ENCODE measurements at regions not wholly inside any gene's neighbourhood (a gene's known extent, or its start where the extent isn't known, plus 50 kb on each side); places are given as distances from the start of the nearest gene placed in this dataset.

DNA sequence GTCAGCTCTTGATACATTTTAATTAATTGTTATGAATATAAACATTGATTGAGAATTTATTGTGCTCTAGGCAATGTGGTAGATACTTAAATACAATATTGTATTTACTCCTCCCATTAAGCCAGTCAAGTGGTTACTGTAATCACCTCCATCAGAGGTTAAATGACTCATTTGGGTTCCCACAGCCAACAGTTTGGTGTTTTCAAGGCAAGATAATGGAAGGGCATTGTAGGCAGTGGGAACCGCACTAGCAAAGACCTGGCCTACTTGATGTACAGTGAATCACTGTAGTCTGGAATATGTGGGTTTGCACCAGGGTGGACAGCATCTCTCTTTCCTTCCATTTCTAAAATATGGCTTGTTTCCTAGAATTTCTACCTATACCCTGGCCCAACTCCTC is 127.4 kb downstream of the EDEM1 start:
- no peaks in the 10 kb centered on the region for H3K9me3 ChIP-seq (replicated peaks in 1 of 11)
- no peak overlapping the region for H3K9ac ChIP-seq
- H3K27me3 ChIP-seq, result no peaks in the 10 kb centered on the region
- no peaks in the 10 kb centered on the region for H3K36me3 ChIP-seq
- H3K4me2 ChIP-seq, result no peak overlapping the region
- no peaks in the 10 kb centered on the region for H4K20me1 ChIP-seq
- no peak overlapping the region for H3K4me3 ChIP-seq
- no peak overlapping the region for H3K27ac ChIP-seq
- peaks cover 0 to 21% (median 0%) of the 10 kb centered on the region in 10 experiments; a peak in 4 of 20 replicates for H3K4me1 ChIP-seq
- no peak for TF ChIP-seq Cebpa-rat (IDR thresholded peaks at IDR 0.05)

- no peak for TF ChIP-seq Cebpa-rat (IDR thresholded peaks at IDR 0.05)
- no peak overlapping the region for H3K4me3 ChIP-seq
- H3K36me3 ChIP-seq, result no peaks in the 10 kb centered on the region
- H3K27ac ChIP-seq, result no peak overlapping the region
- H3K4me1 ChIP-seq, result peaks cover 0 to 21% (median 0%) of the 10 kb centered on the region in 10 experiments; a peak in 4 of 20 replicates
- H4K20me1 ChIP-seq, result no peaks in the 10 kb centered on the region
- no peaks in the 10 kb centered on the region for H3K27me3 ChIP-seq
- H3K9me3 ChIP-seq (replicated peaks in 1 of 11), result no peaks in the 10 kb centered on the region
- no peak overlapping the region for H3K9ac ChIP-seq
- peak overlapping the region in 3 of 11 experiments; percentile 9 to 58 (median 58); a peak in 3 of 22 replicates for H3K4me2 ChIP-seq
Measured at GRCh38 chr3:5317557-5317956, 130.1 kb downstream of the EDEM1 start.

DNA sequence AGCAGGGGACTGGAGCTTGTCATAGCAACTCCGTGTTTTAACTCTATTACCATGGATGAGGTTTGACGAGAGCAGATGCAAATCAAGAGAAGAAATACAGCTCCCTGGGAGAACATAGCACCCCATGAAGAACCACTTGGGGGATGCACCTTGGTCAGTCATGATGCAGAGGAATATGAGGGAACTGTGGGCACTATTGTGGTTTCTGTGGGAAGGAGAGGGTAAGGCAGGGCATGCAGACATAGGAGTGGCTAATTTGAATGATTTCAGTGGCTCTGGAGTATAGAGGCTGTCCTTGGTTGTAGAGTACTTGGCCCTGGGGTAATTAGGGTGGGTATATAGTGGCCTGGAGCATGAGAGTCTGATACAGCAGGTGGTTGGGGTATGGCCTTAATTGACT is 131.9 kb downstream of the EDEM1 start:
- no peaks in the 10 kb centered on the region for H3K9me3 ChIP-seq (replicated peaks in 1 of 11)
- H3K36me3 ChIP-seq, result no peaks in the 10 kb centered on the region
- H3K27me3 ChIP-seq, result no peaks in the 10 kb centered on the region
- H3K9ac ChIP-seq, result no peak overlapping the region
- H3K4me3 ChIP-seq, result no peak overlapping the region
- H3K4me2 ChIP-seq, result no peak overlapping the region
- no peak for TF ChIP-seq Cebpa-rat (IDR thresholded peaks at IDR 0.05)
- no peaks in the 10 kb centered on the region for H4K20me1 ChIP-seq
- H3K4me1 ChIP-seq, result peaks cover 0 to 21% (median 0%) of the 10 kb centered on the region in 10 experiments; a peak in 4 of 20 replicates
- no peak overlapping the region for H3K27ac ChIP-seq

DNA sequence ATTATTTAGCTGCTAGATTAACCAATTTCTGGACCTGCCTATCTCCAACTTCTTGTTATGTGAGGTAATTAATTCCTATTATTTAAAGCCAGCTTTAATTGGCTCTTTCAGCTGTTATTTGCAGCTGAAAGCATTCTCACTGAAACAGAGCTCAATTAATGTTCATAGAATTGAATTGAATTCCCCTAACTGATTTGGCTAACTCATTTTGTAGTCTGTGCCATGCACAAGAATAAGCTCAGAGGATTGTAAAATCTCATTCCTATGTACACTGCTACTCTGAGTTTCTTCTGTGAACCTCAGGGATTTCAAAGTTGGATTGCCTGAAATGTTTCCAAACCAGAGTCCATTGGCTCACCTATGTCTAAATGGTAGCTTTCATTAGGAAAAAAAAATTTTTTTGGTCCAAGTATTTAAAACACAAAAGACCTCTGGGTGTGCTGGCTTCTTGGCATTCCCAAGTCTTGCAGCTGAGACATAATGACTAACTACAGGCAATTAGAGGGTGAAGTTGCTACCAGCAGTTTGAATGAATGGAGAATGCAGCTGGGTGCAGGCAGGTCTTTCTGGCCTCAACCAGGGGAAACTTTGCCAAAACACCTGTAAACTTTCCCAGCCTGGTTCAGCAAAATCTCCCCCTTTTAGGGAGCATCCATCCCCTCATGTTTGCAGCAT is 134.3 kb downstream of the EDEM1 start:
- no peak for TF ChIP-seq Cebpa-rat (IDR thresholded peaks at IDR 0.05)
- Histone ChIP-seq H3K27me3 (no peaks in the 10 kb centered on the region), H3K4me2 (no peak overlapping the region), H3K27ac (no peak overlapping the region), H3K36me3 (no peaks in the 10 kb centered on the region), H4K20me1 (no peaks in the 10 kb centered on the region), H3K4me1 (peaks cover 0 to 21% (median 0%) of the 10 kb centered on the region in 10 experiments; a peak in 4 of 20 replicates), H3K9ac (no peak overlapping the region), H3K4me3 (no peak overlapping the region), H3K9me3 (replicated peaks in 1 of 11) (0 out of 22 replicates have a peak, but pooled peaks cover 0 to 7% (median 0%) of the 10 kb centered on the region in 11 experiments)

- Histone ChIP-seq H3K27ac (no peak overlapping the region), H3K9me3 (replicated peaks in 1 of 11) (0 out of 22 replicates have a peak, but pooled peaks cover 0 to 7% (median 0%) of the 10 kb centered on the region in 11 experiments), H3K27me3 (no peaks in the 10 kb centered on the region), H3K4me3 (no peak overlapping the region), H3K4me2 (no peak overlapping the region), H3K36me3 (no peaks in the 10 kb centered on the region), H3K4me1 (0 out of 20 replicates have a peak, but pooled peaks cover 0 to under 1% (median 0%) of the 10 kb centered on the region in 10 experiments), H3K9ac (no peak overlapping the region), H4K20me1 (no peaks in the 10 kb centered on the region)
- TF ChIP-seq Cebpa-rat (IDR thresholded peaks at IDR 0.05), result no peak
Measured at GRCh38 chr3:5324780-5325179, 137.3 kb downstream of the EDEM1 start.

GRCh38 chr3:5330152-5330810 is 142.8 kb downstream of the EDEM1 start:
- H4K20me1 ChIP-seq, result no peaks in the 10 kb centered on the region
- no peak overlapping the region for H3K9ac ChIP-seq
- 0 out of 22 replicates have a peak, but pooled peaks cover 0 to 7% (median 0%) of the 10 kb centered on the region in 11 experiments for H3K9me3 ChIP-seq (replicated peaks in 1 of 11)
- H3K27ac ChIP-seq, result no peak overlapping the region
- H3K4me2 ChIP-seq, result no peak overlapping the region
- no peaks in the 10 kb centered on the region for H3K36me3 ChIP-seq
- TF ChIP-seq Cebpa-rat (IDR thresholded peaks at IDR 0.05), result no peak
- H3K27me3 ChIP-seq, result no peaks in the 10 kb centered on the region
- H3K4me1 ChIP-seq, result no peaks in the 10 kb centered on the region
- H3K4me3 ChIP-seq, result no peak overlapping the region

DNA sequence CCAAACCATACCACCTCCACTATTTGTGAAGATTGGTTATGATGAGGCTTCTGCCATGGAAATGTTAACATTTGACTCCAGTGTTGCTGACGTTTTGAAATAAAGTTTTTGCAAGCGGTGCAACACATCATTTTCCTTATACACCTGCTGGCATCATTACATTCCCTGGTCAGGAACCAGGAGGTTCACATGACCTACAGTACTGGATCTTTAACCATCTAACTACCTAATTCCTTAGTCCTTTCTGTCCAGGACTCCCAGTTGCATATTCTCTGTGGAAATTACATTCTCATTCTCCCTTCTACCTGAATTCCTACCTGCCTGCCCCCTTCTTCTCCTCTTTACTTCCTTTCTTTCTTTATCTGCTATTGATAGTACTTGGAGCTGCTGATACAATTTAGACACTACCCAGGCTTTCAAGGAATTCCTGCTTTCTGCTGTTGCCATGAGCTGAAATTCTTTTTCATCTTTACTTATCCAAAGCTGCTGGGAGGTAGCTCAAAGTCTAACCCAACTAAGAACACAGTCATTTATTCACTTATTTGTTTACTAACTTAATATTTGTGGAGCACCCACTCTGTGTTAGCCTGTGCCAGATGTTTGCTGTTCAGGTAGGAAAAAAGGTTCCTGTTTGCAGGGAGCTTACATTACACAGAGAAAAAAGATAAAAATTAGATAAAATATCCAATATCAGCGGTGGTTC is 144.2 kb downstream of the EDEM1 start:
- no peak for TF ChIP-seq Cebpa-rat (IDR thresholded peaks at IDR 0.05)
- Histone ChIP-seq H3K9ac (no peak overlapping the region), H3K36me3 (no peaks in the 10 kb centered on the region), H3K27ac (no peak overlapping the region), H4K20me1 (no peaks in the 10 kb centered on the region), H3K4me1 (no peaks in the 10 kb centered on the region), H3K4me2 (no peak overlapping the region), H3K4me3 (no peak overlapping the region), H3K27me3 (no peaks in the 10 kb centered on the region), H3K9me3 (replicated peaks in 1 of 11) (0 out of 22 replicates have a peak, but pooled peaks cover 0 to 4% (median 0%) of the 10 kb centered on the region in 11 experiments)

GRCh38 chr3:5332270-5332956 is 144.9 kb downstream of the EDEM1 start:
- no peak for TF ChIP-seq Cebpa-rat (IDR thresholded peaks at IDR 0.05)
- no peak overlapping the region for H3K4me3 ChIP-seq
- no peaks in the 10 kb centered on the region for H3K27me3 ChIP-seq
- no peaks in the 10 kb centered on the region for H3K4me1 ChIP-seq
- H3K9ac ChIP-seq, result no peak overlapping the region
- no peaks in the 10 kb centered on the region for H3K9me3 ChIP-seq (replicated peaks in 1 of 11)
- no peak overlapping the region for H3K27ac ChIP-seq
- H3K36me3 ChIP-seq, result no peaks in the 10 kb centered on the region
- H3K4me2 ChIP-seq, result no peak overlapping the region
- H4K20me1 ChIP-seq, result no peaks in the 10 kb centered on the region

Measured in BLaER1 treated with 17β-estradiol and CSF1 and Interleukin-3, amounts not matched to agents 10 nM and 100 nM (cell line).